ENCODE measurements at regions not wholly inside any gene's neighbourhood (a gene's known extent, or its start where the extent isn't known, plus 50 kb on each side); places are given as distances from the start of the nearest gene placed in this dataset.
A peak's percentile ranks its signal among the peaks of the same experiment; 100 is the strongest.
"Not testable (repeated sequence)": the region's sequence is repeated elsewhere in the genome, so short reads cannot be mapped to it uniquely, and the experiment has no call there.

- not testable (repeated sequence) for H3K4me1 ChIP-seq (ENCODE audit: control insufficient read depth, insufficient read depth, low read length, unreplicated experiment); H3K79me2 ChIP-seq (ENCODE audit: control insufficient read depth, insufficient read depth, low read length, unreplicated experiment); H3K36me3 ChIP-seq (ENCODE audit: insufficient read depth, low read length); H3K4me3 ChIP-seq (ENCODE audit: low read depth, low read length); H2AFZ ChIP-seq (ENCODE audit: low read length, unreplicated experiment); H3K27ac ChIP-seq (ENCODE audit: low read depth, low read length); H3K27me3 ChIP-seq (ENCODE audit: insufficient read depth, low read length)
Measured at GRCh38 chr9:42409581-42409980, 226.1 kb downstream of the SPATA31A6 start.

DNA sequence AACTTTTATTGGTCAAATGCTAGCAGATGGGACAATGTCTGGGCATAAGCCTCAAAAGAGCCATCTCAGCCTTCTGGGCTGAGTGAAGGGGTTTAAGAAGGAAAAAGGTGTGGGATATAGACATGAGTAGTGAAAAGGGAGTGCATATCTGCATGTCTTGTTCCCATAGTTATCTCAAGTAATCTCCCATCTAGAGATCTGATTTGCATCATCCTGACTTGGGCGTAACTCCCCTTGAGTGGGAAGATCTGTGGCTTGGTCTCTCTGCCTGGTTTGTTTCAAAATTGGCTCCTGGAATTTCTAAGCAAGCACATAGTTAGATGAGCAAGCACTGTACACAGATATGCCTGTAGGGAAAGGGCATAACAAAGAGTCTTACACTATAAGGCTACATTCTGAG, 228.9 kb downstream of the SPATA31A6 start:
- H3K27ac ChIP-seq (ENCODE audit: low read depth, low read length); H3K36me3 ChIP-seq (ENCODE audit: insufficient read depth, low read length); H3K27me3 ChIP-seq (ENCODE audit: insufficient read depth, low read length); H2AFZ ChIP-seq (ENCODE audit: low read length, unreplicated experiment); H3K79me2 ChIP-seq (ENCODE audit: control insufficient read depth, insufficient read depth, low read length, unreplicated experiment); H3K4me3 ChIP-seq (ENCODE audit: low read depth, low read length); H3K4me1 ChIP-seq (ENCODE audit: control insufficient read depth, insufficient read depth, low read length, unreplicated experiment): not testable (repeated sequence)

GRCh38 chr9:42414865-42415264, 231.4 kb downstream of the SPATA31A6 start:
- not testable (repeated sequence) for H2AFZ ChIP-seq (ENCODE audit: low read length, unreplicated experiment); H3K4me1 ChIP-seq (ENCODE audit: control insufficient read depth, insufficient read depth, low read length, unreplicated experiment); H3K4me3 ChIP-seq (ENCODE audit: low read depth, low read length); H3K36me3 ChIP-seq (ENCODE audit: insufficient read depth, low read length); H3K27me3 ChIP-seq (ENCODE audit: insufficient read depth, low read length); H3K79me2 ChIP-seq (ENCODE audit: control insufficient read depth, insufficient read depth, low read length, unreplicated experiment); H3K27ac ChIP-seq (ENCODE audit: low read depth, low read length)

GRCh38 chr9:42419652-42420051, 236.2 kb downstream of the SPATA31A6 start:
- H3K79me2 ChIP-seq (ENCODE audit: control insufficient read depth, insufficient read depth, low read length, unreplicated experiment); H2AFZ ChIP-seq (ENCODE audit: low read length, unreplicated experiment); H3K27ac ChIP-seq (ENCODE audit: low read depth, low read length); H3K36me3 ChIP-seq (ENCODE audit: insufficient read depth, low read length); H3K27me3 ChIP-seq (ENCODE audit: insufficient read depth, low read length); H3K4me1 ChIP-seq (ENCODE audit: control insufficient read depth, insufficient read depth, low read length, unreplicated experiment); H3K4me3 ChIP-seq (ENCODE audit: low read depth, low read length): not testable (repeated sequence)

GRCh38 chr9:42420324-42420723, 236.9 kb downstream of the SPATA31A6 start:
- H3K27ac ChIP-seq (ENCODE audit: low read depth, low read length); H3K36me3 ChIP-seq (ENCODE audit: insufficient read depth, low read length); H3K27me3 ChIP-seq (ENCODE audit: insufficient read depth, low read length); H3K4me1 ChIP-seq (ENCODE audit: control insufficient read depth, insufficient read depth, low read length, unreplicated experiment); H3K79me2 ChIP-seq (ENCODE audit: control insufficient read depth, insufficient read depth, low read length, unreplicated experiment); H2AFZ ChIP-seq (ENCODE audit: low read length, unreplicated experiment); H3K4me3 ChIP-seq (ENCODE audit: low read depth, low read length): not testable (repeated sequence)

DNA sequence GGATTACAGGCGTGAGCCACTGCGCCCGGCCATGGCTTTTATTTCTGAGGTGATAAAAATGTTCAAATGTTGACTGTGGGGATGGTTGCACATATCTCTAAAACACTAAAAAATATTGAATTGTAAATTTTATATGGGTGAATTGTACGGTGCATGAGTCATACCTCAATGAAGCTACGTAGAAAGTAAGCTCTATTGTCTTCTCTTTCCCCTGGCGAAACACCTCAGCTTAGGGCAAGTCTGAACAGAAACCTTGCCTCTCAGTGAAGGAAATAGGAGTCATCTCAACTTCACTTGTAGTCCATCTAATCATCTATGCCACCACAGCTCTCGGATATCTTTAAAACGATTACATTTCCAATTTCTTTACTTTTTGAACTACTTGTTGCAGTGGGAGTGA, 238.2 kb downstream of the SPATA31A6 start:
- H2AFZ ChIP-seq (ENCODE audit: low read length, unreplicated experiment); H3K27me3 ChIP-seq (ENCODE audit: insufficient read depth, low read length); H3K79me2 ChIP-seq (ENCODE audit: control insufficient read depth, insufficient read depth, low read length, unreplicated experiment); H3K27ac ChIP-seq (ENCODE audit: low read depth, low read length); H3K4me3 ChIP-seq (ENCODE audit: low read depth, low read length); H3K36me3 ChIP-seq (ENCODE audit: insufficient read depth, low read length); H3K4me1 ChIP-seq (ENCODE audit: control insufficient read depth, insufficient read depth, low read length, unreplicated experiment): not testable (repeated sequence)

- Histone ChIP-seq H3K4me1 (ENCODE audit: control insufficient read depth, insufficient read depth, low read length, unreplicated experiment) (peaks cover 23% of the 10 kb centered on the region), H3K27ac (ENCODE audit: low read depth, low read length) (peak overlapping the region; percentile 85)
- not testable (repeated sequence) for H3K79me2 ChIP-seq (ENCODE audit: control insufficient read depth, insufficient read depth, low read length, unreplicated experiment); H3K36me3 ChIP-seq (ENCODE audit: insufficient read depth, low read length); H2AFZ ChIP-seq (ENCODE audit: low read length, unreplicated experiment); H3K4me3 ChIP-seq (ENCODE audit: low read depth, low read length); H3K27me3 ChIP-seq (ENCODE audit: insufficient read depth, low read length)
Measured at GRCh38 chr9:42430674-42431615, 247.5 kb downstream of the SPATA31A6 start.

GRCh38 chr9:42431616-42432010, 248.2 kb downstream of the SPATA31A6 start:
- H3K36me3 ChIP-seq (ENCODE audit: insufficient read depth, low read length); H3K4me3 ChIP-seq (ENCODE audit: low read depth, low read length); H3K27me3 ChIP-seq (ENCODE audit: insufficient read depth, low read length); H3K79me2 ChIP-seq (ENCODE audit: control insufficient read depth, insufficient read depth, low read length, unreplicated experiment); H2AFZ ChIP-seq (ENCODE audit: low read length, unreplicated experiment): not testable (repeated sequence)
- peak overlapping the region; percentile 82 for H3K27ac ChIP-seq (ENCODE audit: low read depth, low read length)
- peaks cover 23% of the 10 kb centered on the region for H3K4me1 ChIP-seq (ENCODE audit: control insufficient read depth, insufficient read depth, low read length, unreplicated experiment)

DNA sequence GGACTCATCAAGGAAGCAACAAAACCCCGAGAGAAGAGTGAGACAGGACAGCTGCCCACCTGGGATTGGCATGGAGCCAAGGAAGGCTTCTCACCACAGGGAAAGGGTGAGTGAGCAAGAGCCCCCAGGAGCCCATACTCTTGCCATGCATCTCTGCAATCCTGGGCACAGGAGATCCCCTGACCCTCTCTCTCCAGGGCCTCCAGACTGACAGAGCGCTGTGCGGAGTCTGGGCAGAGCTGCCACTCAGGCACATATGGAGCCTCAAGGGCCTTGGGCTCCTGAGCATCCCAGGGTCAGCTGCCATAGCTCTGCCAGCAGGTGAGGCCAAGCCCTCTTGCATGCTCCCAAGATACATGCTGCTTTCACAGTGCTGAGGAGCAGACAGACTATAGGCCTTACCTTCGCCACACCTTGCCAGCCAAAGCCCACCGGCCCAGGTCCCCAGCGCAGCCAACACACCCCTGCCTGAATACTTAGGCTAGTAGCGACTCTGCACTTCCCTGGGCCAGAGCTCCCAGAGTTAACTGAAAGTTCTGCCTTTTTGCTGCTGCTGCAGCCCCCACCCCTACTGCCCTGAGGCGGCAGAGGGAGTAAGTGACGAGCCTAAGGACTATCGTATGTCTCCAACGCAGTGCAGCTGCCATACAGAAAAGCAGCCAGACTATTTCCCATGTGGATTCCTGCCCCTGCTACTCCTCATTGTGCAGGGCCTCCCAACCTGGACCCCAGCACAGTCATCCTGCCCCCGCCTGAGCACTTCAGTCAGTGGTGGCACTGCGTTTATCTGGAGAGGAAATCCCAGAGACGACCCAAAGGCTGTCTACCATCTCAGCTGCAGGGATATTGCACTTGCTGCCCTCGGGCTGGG, 251.6 kb downstream of the SPATA31A6 start:
- not testable (repeated sequence) for H3K36me3 ChIP-seq (ENCODE audit: insufficient read depth, low read length); H2AFZ ChIP-seq (ENCODE audit: low read length, unreplicated experiment); H3K4me3 ChIP-seq (ENCODE audit: low read depth, low read length); H3K27ac ChIP-seq (ENCODE audit: low read depth, low read length); H3K79me2 ChIP-seq (ENCODE audit: control insufficient read depth, insufficient read depth, low read length, unreplicated experiment); H3K27me3 ChIP-seq (ENCODE audit: insufficient read depth, low read length)
- H3K4me1 ChIP-seq (ENCODE audit: control insufficient read depth, insufficient read depth, low read length, unreplicated experiment), result peaks cover 20% of the 10 kb centered on the region

GRCh38 chr9:42435715-42436342, 252.4 kb downstream of the SPATA31A6 start:
- H3K27me3 ChIP-seq (ENCODE audit: insufficient read depth, low read length); H3K79me2 ChIP-seq (ENCODE audit: control insufficient read depth, insufficient read depth, low read length, unreplicated experiment); H3K4me3 ChIP-seq (ENCODE audit: low read depth, low read length); H2AFZ ChIP-seq (ENCODE audit: low read length, unreplicated experiment); H3K27ac ChIP-seq (ENCODE audit: low read depth, low read length); H3K36me3 ChIP-seq (ENCODE audit: insufficient read depth, low read length): not testable (repeated sequence)
- H3K4me1 ChIP-seq (ENCODE audit: control insufficient read depth, insufficient read depth, low read length, unreplicated experiment), result peaks cover 13% of the 10 kb centered on the region

Measured in ACC112 (cell line).